Hepatocyte (in vitro differentiated cells): ENCODE measurements at regions not wholly inside any gene's neighbourhood (a gene's known extent, or its start where the extent isn't known, plus 50 kb on each side); places are given as distances from the start of the nearest gene placed in this dataset.

Source experiments
- DNase-seq: peaks from one replicate; pipeline ENCODE4 v3.0.0-alpha.2; 2016; ENCODE audit warnings: low spot score
- H2AFZ ChIP-seq: fragments of 200-600 bp; sonication (generic); 2 replicates; pipeline ENCODE4 v1.6.0; 2016; ENCODE audit warnings: antibody characterized with exemption, mild to moderate bottlenecking
- H3K27ac ChIP-seq: fragments of 200-600 bp; sonication (generic); 2 replicates; pipeline ENCODE4 v1.5.1; 2016; ENCODE audit warnings: mild to moderate bottlenecking
- H3K27me3 ChIP-seq: fragments of 200-600 bp; sonication (generic); 2 replicates; pipeline ENCODE4 v1.6.1; 2016
- H3K36me3 ChIP-seq: fragments of 200-600 bp; sonication (generic); replicated peaks from 2 replicates; pipeline ENCODE4 v1.5.1; 2016; ENCODE audit warnings: low read depth; ENCODE audit not compliant: insufficient read depth
- H3K4me1 ChIP-seq: fragments of 200-600 bp; sonication (generic); 2 replicates; pipeline ENCODE4 v1.5.1; 2016; ENCODE audit warnings: mild to moderate bottlenecking, moderate library complexity; ENCODE audit not compliant: insufficient read depth
- H3K4me2 ChIP-seq: fragments of 200-600 bp; sonication (generic); 2 replicates; pipeline ENCODE4 v1.6.0; 2016
- H3K4me3 ChIP-seq: fragments of 200-600 bp; sonication (generic); 2 replicates; pipeline ENCODE4 v1.5.1; 2016; ENCODE audit warnings: mild to moderate bottlenecking
- H3K79me2 ChIP-seq: fragments of 200-600 bp; sonication (generic); 2 replicates; pipeline ENCODE4 v1.6.0; 2017; ENCODE audit warnings: mild to moderate bottlenecking
- H3K9me2 ChIP-seq: fragments of 200-600 bp; sonication (generic); replicated peaks from 2 replicates; pipeline ENCODE4 v1.6.0; 2017; ENCODE audit warnings: mild to moderate bottlenecking; ENCODE audit not compliant: insufficient read depth
- H3K9me3 ChIP-seq: fragments of 200-600 bp; sonication (generic); 2 replicates; pipeline ENCODE4 v1.5.1; 2016; ENCODE audit warnings: low read depth, mild to moderate bottlenecking
- H4K20me1 ChIP-seq: fragments of 200-600 bp; sonication (generic); 2 replicates; pipeline ENCODE4 v1.6.0; 2016; ENCODE audit warnings: mild to moderate bottlenecking; ENCODE audit not compliant: insufficient read depth, poor library complexity, severe bottlenecking
- CTCF ChIP-seq: fragments of 200-600 bp; sonication (generic); IDR thresholded peaks from 2 replicates; pipeline ENCODE4 v1.5.1; 2016; ENCODE audit warnings: antibody characterized with exemption, mild to moderate bottlenecking; ENCODE audit not compliant: poor library complexity
- EZH2 ChIP-seq: fragments of 200-600 bp; sonication (generic); IDR thresholded peaks from 2 replicates; pipeline ENCODE4 v1.6.1; 2016; ENCODE audit warnings: antibody characterized with exemption, mild to moderate bottlenecking, borderline replicate concordance
- EZH2phosphoT487 ChIP-seq: fragments of 200-600 bp; sonication (generic); IDR thresholded peaks from one replicate; pipeline ENCODE4 v1.6.1; 2018; ENCODE audit warnings: antibody characterized with exemption, mild to moderate bottlenecking, low read depth, moderate library complexity; ENCODE audit not compliant: unreplicated experiment, severe bottlenecking
- WGBS: methylation state at CpG from one replicate; pipeline ENCODE4 v1.1.6; 2016; ENCODE audit warnings: low lambda C conversion rate; ENCODE audit errors: missing lambda C conversion rate; 5-methylcytosine and 5-hydroxymethylcytosine counted together

- TF ChIP-seq EZH2phosphoT487 (no peak), EZH2 (no peak), CTCF (no peak)
- Histone ChIP-seq H3K4me1 (no peaks in the 10 kb centered on the region), H4K20me1 (no peaks in the 10 kb centered on the region), H3K27me3 (peaks cover 4% of the 10 kb centered on the region), H3K9me2 (no peaks in the 10 kb centered on the region), H3K4me2 (no peak overlapping the region), H3K36me3 (no peaks in the 10 kb centered on the region), H2AFZ (no peak overlapping the region), H3K4me3 (no peak overlapping the region), H3K9me3 (no peaks in the 10 kb centered on the region), H3K79me2 (no peaks in the 10 kb centered on the region), H3K27ac (no peak overlapping the region)
- DNase-seq, result no peak
- WGBS, result 37% methylated on average over 5 of the region's 5 CpGs
Observed at GRCh38 chr20:61014491-61014890, 237.6 kb upstream of the CDH4 start.

DNA sequence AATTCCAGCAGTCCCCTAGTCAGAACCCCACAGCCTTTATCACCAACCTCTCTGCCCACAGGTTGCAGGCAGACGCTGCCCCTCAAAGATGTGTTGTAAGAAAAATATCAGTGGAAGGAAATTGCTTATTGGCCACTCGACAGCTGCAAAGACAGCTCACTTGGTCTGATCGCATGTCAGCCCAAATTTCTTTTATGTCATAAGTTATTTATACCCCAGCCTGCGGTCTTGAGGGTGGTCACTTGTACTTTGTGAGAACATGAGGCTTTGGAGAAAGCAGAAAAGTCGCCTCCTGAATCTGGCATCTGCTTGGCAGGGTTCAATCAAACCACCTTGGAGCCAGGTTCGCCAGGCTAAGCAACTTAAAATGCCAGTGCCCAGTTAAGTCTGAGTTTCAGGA is 236.5 kb upstream of the CDH4 start:
- DNase-seq, result no peak
- H3K27me3 ChIP-seq, result peaks cover 4% of the 10 kb centered on the region
- no peaks in the 10 kb centered on the region for H4K20me1 ChIP-seq
- no peak overlapping the region for H3K4me2 ChIP-seq
- TF ChIP-seq CTCF (no peak), EZH2 (no peak), EZH2phosphoT487 (no peak)
- 78% methylated on average over 6 of the region's 6 CpGs for WGBS
- no peaks in the 10 kb centered on the region for H3K36me3 ChIP-seq
- H3K79me2 ChIP-seq, result no peaks in the 10 kb centered on the region
- H3K4me3 ChIP-seq, result no peak overlapping the region
- no peak overlapping the region for H2AFZ ChIP-seq
- H3K27ac ChIP-seq, result no peak overlapping the region
- H3K4me1 ChIP-seq, result no peaks in the 10 kb centered on the region
- H3K9me3 ChIP-seq, result no peaks in the 10 kb centered on the region
- H3K9me2 ChIP-seq, result no peaks in the 10 kb centered on the region

DNA sequence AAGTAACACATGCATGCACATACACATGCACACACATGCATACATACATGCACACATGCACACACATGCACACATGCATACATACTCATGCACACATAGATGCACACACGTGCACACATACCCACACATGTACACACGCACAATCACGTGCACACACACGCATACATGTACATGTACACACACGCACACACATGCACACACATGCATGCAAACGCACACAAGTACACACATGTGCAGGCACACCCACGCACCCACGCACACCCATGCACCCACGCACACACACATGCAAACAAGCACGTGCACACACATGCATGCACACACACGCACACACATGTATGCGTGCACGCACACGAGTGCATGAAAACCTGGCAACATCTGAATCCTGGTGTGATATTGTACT is 232.7 kb upstream of the CDH4 start:
- Histone ChIP-seq H3K79me2 (no peaks in the 10 kb centered on the region), H3K9me2 (no peaks in the 10 kb centered on the region), H2AFZ (no peak overlapping the region), H3K4me3 (no peak overlapping the region), H3K4me2 (no peak overlapping the region), H3K27ac (no peak overlapping the region), H3K36me3 (no peaks in the 10 kb centered on the region), H3K27me3 (peaks cover 7% of the 10 kb centered on the region), H4K20me1 (no peaks in the 10 kb centered on the region), H3K9me3 (no peaks in the 10 kb centered on the region), H3K4me1 (no peaks in the 10 kb centered on the region)
- no peak for DNase-seq
- 88% methylated on average over 14 of the region's 14 CpGs for WGBS
- no peak for TF ChIP-seq EZH2

DNA sequence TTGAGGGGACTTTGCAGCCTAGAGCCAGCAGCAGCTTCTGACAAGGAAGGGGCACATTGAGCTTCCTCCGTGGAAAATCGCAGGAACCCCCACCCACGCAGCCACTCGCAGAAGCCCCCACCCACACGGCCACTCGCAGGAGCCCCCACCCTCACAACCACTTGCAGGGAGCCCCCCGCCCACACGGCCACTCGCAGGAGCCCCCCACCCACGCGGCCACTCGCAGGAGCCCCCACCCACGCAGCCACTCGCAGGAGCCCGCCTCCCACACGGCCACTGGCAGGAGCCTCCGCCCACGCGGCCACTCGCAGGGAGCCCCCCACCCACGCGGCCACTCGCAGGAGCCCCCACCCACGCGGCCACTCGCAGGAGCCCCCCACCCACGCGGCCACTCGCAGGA is 228.4 kb upstream of the CDH4 start:
- H3K79me2 ChIP-seq, result no peaks in the 10 kb centered on the region
- H3K27ac ChIP-seq, result no peak overlapping the region
- H3K4me2 ChIP-seq, result no peak overlapping the region
- no peak overlapping the region for H3K4me3 ChIP-seq
- no peak for TF ChIP-seq CTCF
- no peak for TF ChIP-seq EZH2phosphoT487
- no peak for TF ChIP-seq EZH2
- H3K36me3 ChIP-seq, result no peaks in the 10 kb centered on the region
- no peaks in the 10 kb centered on the region for H3K9me2 ChIP-seq
- H3K27me3 ChIP-seq, result peaks cover 3% of the 10 kb centered on the region
- H3K4me1 ChIP-seq, result no peaks in the 10 kb centered on the region
- no peak overlapping the region for H2AFZ ChIP-seq
- no peaks in the 10 kb centered on the region for H4K20me1 ChIP-seq
- no CpG with 5 or more reads among the region's 29 CpGs for WGBS
- DNase-seq, result no peak
- H3K9me3 ChIP-seq, result no peaks in the 10 kb centered on the region
